ENCODE measurements at regions not wholly inside any gene's neighbourhood (a gene's known extent, or its start where the extent isn't known, plus 50 kb on each side); places are given as distances from the start of the nearest gene placed in this dataset.

- H2AFZ ChIP-seq (ENCODE audit: low read length) = no peak overlapping the region
- no peak overlapping the region for H3K23ac ChIP-seq (ENCODE audit: low read depth, low read length, poor library complexity)
- peaks cover 0 to 2% of the 10 kb centered on the region in 2 donors for H3K4me1 ChIP-seq (ENCODE audit: control insufficient read depth in 2 of 2, insufficient read depth in 1 of 2, low read depth in 1 of 2, low read length in 2 of 2)
- H3K9me3 ChIP-seq (replicated peaks in 1 of 2; ENCODE audit: control insufficient read depth in 2 of 2, insufficient read depth in 1 of 2, low read depth in 1 of 2, low read length in 2 of 2) = peaks cover 0 to 3% of the 10 kb centered on the region in 2 donors
- no peak overlapping the region for H3K9ac ChIP-seq (ENCODE audit: low read depth, low read length, poor library complexity)
- H2AK5ac ChIP-seq (ENCODE audit: low read depth, low read length) = no peak overlapping the region
- H3K4me2 ChIP-seq (ENCODE audit: insufficient read depth, low read length, poor library complexity, severe bottlenecking) = no peak overlapping the region
- H4K91ac ChIP-seq (ENCODE audit: low read depth, low read length, poor library complexity) = no peak overlapping the region
- no peak overlapping the region for H3K4me3 ChIP-seq (ENCODE audit: low read length in 2 of 2)
- no peak overlapping the region for H3K18ac ChIP-seq (ENCODE audit: low read length)
- no peak overlapping the region for H2BK5ac ChIP-seq (ENCODE audit: low read length)
- no peak overlapping the region for H2BK120ac ChIP-seq (ENCODE audit: low read depth, low read length)
- no peak for DNase-seq (ENCODE audit: low spot score)
- no peak overlapping the region for H3K27ac ChIP-seq (replicated peaks; ENCODE audit: low read length)
- H3K4ac ChIP-seq (ENCODE audit: low read length) = no peak overlapping the region
- H3K36me3 ChIP-seq (replicated peaks in 1 of 2; ENCODE audit: control insufficient read depth in 2 of 2, insufficient read depth in 2 of 2, low read length in 2 of 2) = no peaks in the 10 kb centered on the region
- no peaks in the 10 kb centered on the region for H3K79me1 ChIP-seq (ENCODE audit: low read depth, low read length)
- no peak overlapping the region for H4K8ac ChIP-seq (ENCODE audit: low read depth, low read length)
- H3K14ac ChIP-seq (ENCODE audit: low read length) = no peak overlapping the region
- no peaks in the 10 kb centered on the region for H3K27me3 ChIP-seq (ENCODE audit: control insufficient read depth in 3 of 3, insufficient read depth in 3 of 3, low read depth in 1 of 3, low read length in 3 of 3)
- H2BK15ac ChIP-seq (ENCODE audit: low read length) = no peak overlapping the region
- H2BK12ac ChIP-seq (ENCODE audit: low read length) = no peak overlapping the region
Observed at GRCh38 chr18:5036523-5036922, 160.5 kb downstream of the AKAIN1 start.

DNA sequence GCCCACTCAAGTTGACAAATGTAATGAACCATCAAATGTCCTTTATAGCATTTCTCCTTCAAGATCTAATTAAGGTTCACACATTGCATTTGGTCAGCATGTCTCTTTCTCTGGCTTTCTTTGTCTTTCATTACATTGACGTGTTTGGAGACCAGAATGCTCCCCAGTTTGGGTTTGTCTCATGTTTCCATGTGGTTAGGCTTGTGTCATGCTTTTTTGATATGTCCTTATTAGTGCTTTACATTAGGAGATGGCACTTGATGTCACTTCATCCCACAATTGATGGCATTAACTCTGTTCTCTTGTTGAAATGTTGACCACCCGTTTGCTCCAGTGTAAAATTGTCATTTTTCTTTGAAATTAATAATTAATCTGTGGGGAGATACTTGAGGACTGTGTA lies 165.8 kb downstream of the AKAIN1 start:
- Histone ChIP-seq H3K36me3 (replicated peaks in 1 of 2; ENCODE audit: control insufficient read depth in 2 of 2, insufficient read depth in 2 of 2, low read length in 2 of 2) (no peaks in the 10 kb centered on the region), H3K4me3 (ENCODE audit: low read length in 2 of 2) (no peak overlapping the region), H2BK5ac (ENCODE audit: low read length) (no peak overlapping the region), H2BK12ac (ENCODE audit: low read length) (no peak overlapping the region), H4K8ac (ENCODE audit: low read depth, low read length) (no peak overlapping the region), H3K4me1 (ENCODE audit: control insufficient read depth in 2 of 2, insufficient read depth in 1 of 2, low read depth in 1 of 2, low read length in 2 of 2) (no peaks in the 10 kb centered on the region), H2AFZ (ENCODE audit: low read length) (no peak overlapping the region), H3K9ac (ENCODE audit: low read depth, low read length, poor library complexity) (no peak overlapping the region), H3K23ac (ENCODE audit: low read depth, low read length, poor library complexity) (no peak overlapping the region), H2AK5ac (ENCODE audit: low read depth, low read length) (no peak overlapping the region), H3K27me3 (ENCODE audit: control insufficient read depth in 3 of 3, insufficient read depth in 3 of 3, low read depth in 1 of 3, low read length in 3 of 3) (no peaks in the 10 kb centered on the region), H3K4ac (ENCODE audit: low read length) (no peak overlapping the region), H2BK15ac (ENCODE audit: low read length) (no peak overlapping the region), H3K9me3 (replicated peaks in 1 of 2; ENCODE audit: control insufficient read depth in 2 of 2, insufficient read depth in 1 of 2, low read depth in 1 of 2, low read length in 2 of 2) (no peaks in the 10 kb centered on the region), H2BK120ac (ENCODE audit: low read depth, low read length) (no peak overlapping the region), H3K18ac (ENCODE audit: low read length) (no peak overlapping the region), H3K27ac (replicated peaks; ENCODE audit: low read length) (no peak overlapping the region), H3K79me1 (ENCODE audit: low read depth, low read length) (no peaks in the 10 kb centered on the region), H3K4me2 (ENCODE audit: insufficient read depth, low read length, poor library complexity, severe bottlenecking) (no peak overlapping the region), H4K91ac (ENCODE audit: low read depth, low read length, poor library complexity) (no peak overlapping the region), H3K14ac (ENCODE audit: low read length) (no peak overlapping the region)
- DNase-seq (ENCODE audit: low spot score) = no peak
- no CpG with 5 or more reads among the region's 2 CpGs for WGBS, 2 donors (ENCODE audit: extremely low coverage in 2 of 2, insufficient read length in 2 of 2, insufficient replicate concordance in 1 of 2)

GRCh38 chr18:5030636-5031035 lies 166.4 kb downstream of the AKAIN1 start:
- no peak overlapping the region for H2BK120ac ChIP-seq (ENCODE audit: low read depth, low read length)
- H4K91ac ChIP-seq (ENCODE audit: low read depth, low read length, poor library complexity) = no peak overlapping the region
- H2BK5ac ChIP-seq (ENCODE audit: low read length) = no peak overlapping the region
- H3K4me2 ChIP-seq (ENCODE audit: insufficient read depth, low read length, poor library complexity, severe bottlenecking) = no peak overlapping the region
- no peak overlapping the region for H3K23ac ChIP-seq (ENCODE audit: low read depth, low read length, poor library complexity)
- no peaks in the 10 kb centered on the region for H3K27me3 ChIP-seq (ENCODE audit: control insufficient read depth in 3 of 3, insufficient read depth in 3 of 3, low read depth in 1 of 3, low read length in 3 of 3)
- no CpG with 5 or more reads among the region's 3 CpGs for WGBS, 2 donors (ENCODE audit: extremely low coverage in 2 of 2, insufficient read length in 2 of 2, insufficient replicate concordance in 1 of 2)
- H3K14ac ChIP-seq (ENCODE audit: low read length) = no peak overlapping the region
- H2BK15ac ChIP-seq (ENCODE audit: low read length) = no peak overlapping the region
- H4K8ac ChIP-seq (ENCODE audit: low read depth, low read length) = no peak overlapping the region
- H2AFZ ChIP-seq (ENCODE audit: low read length) = no peak overlapping the region
- H3K4me1 ChIP-seq (ENCODE audit: control insufficient read depth in 2 of 2, insufficient read depth in 1 of 2, low read depth in 1 of 2, low read length in 2 of 2) = no peaks in the 10 kb centered on the region
- H2AK5ac ChIP-seq (ENCODE audit: low read depth, low read length) = no peak overlapping the region
- H3K27ac ChIP-seq (replicated peaks; ENCODE audit: low read length) = no peak overlapping the region
- H3K18ac ChIP-seq (ENCODE audit: low read length) = no peak overlapping the region
- no peak overlapping the region for H3K4ac ChIP-seq (ENCODE audit: low read length)
- no peaks in the 10 kb centered on the region for H3K9me3 ChIP-seq (replicated peaks in 1 of 2; ENCODE audit: control insufficient read depth in 2 of 2, insufficient read depth in 1 of 2, low read depth in 1 of 2, low read length in 2 of 2)
- H3K9ac ChIP-seq (ENCODE audit: low read depth, low read length, poor library complexity) = no peak overlapping the region
- no peak overlapping the region for H2BK12ac ChIP-seq (ENCODE audit: low read length)
- no peak overlapping the region for H3K4me3 ChIP-seq (ENCODE audit: low read length in 2 of 2)
- H3K79me1 ChIP-seq (ENCODE audit: low read depth, low read length) = no peaks in the 10 kb centered on the region
- no peaks in the 10 kb centered on the region for H3K36me3 ChIP-seq (replicated peaks in 1 of 2; ENCODE audit: control insufficient read depth in 2 of 2, insufficient read depth in 2 of 2, low read length in 2 of 2)
- DNase-seq (ENCODE audit: low spot score) = no peak

DNA sequence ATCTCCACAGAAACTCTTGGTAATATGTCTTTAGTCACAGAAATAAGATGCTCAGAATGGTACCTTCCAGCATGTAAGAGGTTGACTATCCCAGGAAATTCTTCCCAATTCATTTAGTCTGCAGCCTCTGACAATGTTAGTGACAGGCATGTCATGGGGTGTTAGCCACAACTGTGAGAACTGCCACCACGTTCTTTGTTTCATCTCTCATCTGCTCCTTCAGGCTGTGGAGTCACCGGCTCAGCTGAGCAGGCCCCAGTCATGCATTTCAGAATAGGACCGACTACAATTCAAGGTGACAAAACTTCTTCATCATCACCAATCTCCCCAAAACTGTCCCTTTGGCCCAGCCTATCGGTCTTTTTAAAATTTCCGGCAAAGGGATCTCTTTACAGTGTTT lies 167.5 kb downstream of the AKAIN1 start:
- Histone ChIP-seq H3K4me1 (ENCODE audit: control insufficient read depth in 2 of 2, insufficient read depth in 1 of 2, low read depth in 1 of 2, low read length in 2 of 2) (no peaks in the 10 kb centered on the region), H3K4me2 (ENCODE audit: insufficient read depth, low read length, poor library complexity, severe bottlenecking) (no peak overlapping the region), H3K9ac (ENCODE audit: low read depth, low read length, poor library complexity) (no peak overlapping the region), H3K79me1 (ENCODE audit: low read depth, low read length) (no peaks in the 10 kb centered on the region), H3K27ac (replicated peaks; ENCODE audit: low read length) (no peak overlapping the region), H2AFZ (ENCODE audit: low read length) (no peak overlapping the region), H4K91ac (ENCODE audit: low read depth, low read length, poor library complexity) (no peak overlapping the region), H3K4me3 (ENCODE audit: low read length in 2 of 2) (no peak overlapping the region), H3K27me3 (ENCODE audit: control insufficient read depth in 3 of 3, insufficient read depth in 3 of 3, low read depth in 1 of 3, low read length in 3 of 3) (no peaks in the 10 kb centered on the region), H2BK12ac (ENCODE audit: low read length) (no peak overlapping the region), H2BK5ac (ENCODE audit: low read length) (no peak overlapping the region), H2BK120ac (ENCODE audit: low read depth, low read length) (no peak overlapping the region), H3K14ac (ENCODE audit: low read length) (no peak overlapping the region), H3K9me3 (replicated peaks in 1 of 2; ENCODE audit: control insufficient read depth in 2 of 2, insufficient read depth in 1 of 2, low read depth in 1 of 2, low read length in 2 of 2) (no peaks in the 10 kb centered on the region), H3K18ac (ENCODE audit: low read length) (no peak overlapping the region), H2BK15ac (ENCODE audit: low read length) (no peak overlapping the region), H3K4ac (ENCODE audit: low read length) (no peak overlapping the region), H3K23ac (ENCODE audit: low read depth, low read length, poor library complexity) (no peak overlapping the region), H2AK5ac (ENCODE audit: low read depth, low read length) (no peak overlapping the region), H3K36me3 (replicated peaks in 1 of 2; ENCODE audit: control insufficient read depth in 2 of 2, insufficient read depth in 2 of 2, low read length in 2 of 2) (no peaks in the 10 kb centered on the region), H4K8ac (ENCODE audit: low read depth, low read length) (no peak overlapping the region)
- no peak for DNase-seq (ENCODE audit: low spot score)
- no CpG with 5 or more reads among the region's 5 CpGs for WGBS, 2 donors (ENCODE audit: extremely low coverage in 2 of 2, insufficient read length in 2 of 2, insufficient replicate concordance in 1 of 2)

Measured in neuronal stem cell (in vitro differentiated cells).